Spleen (tissue), 11 donors: ENCODE measurements at regions not wholly inside any gene's neighbourhood (a gene's known extent, or its start where the extent isn't known, plus 50 kb on each side); places are given as distances from the start of the nearest gene placed in this dataset.

Source experiments
- DNase-seq: peaks from one replicate; pipeline ENCODE4 v3.0.0-alpha.2; 2020
- H3K27ac ChIP-seq, 8 donors: fragments of 200-600 bp; sonication (generic) in 7 of 8; 1 replicate in 4 of 8; 2 replicates in 4 of 8; pipeline versions ENCODE4 v1.5.0 to v1.8.0; 2016 to 2021; ENCODE audit warnings: inconsistent platforms in 4 of 8, mild to moderate bottlenecking in 4 of 8, moderate library complexity in 1 of 8
- H3K27me3 ChIP-seq, 7 donors: fragments of 200-600 bp; sonication (generic) in 6 of 7; replicated peaks in 1 of 7; 1 replicate in 4 of 7; 2 replicates in 3 of 7; pipeline versions ENCODE4 v1.5.0 to v1.8.0; 2016 to 2021; ENCODE audit warnings: inconsistent platforms in 3 of 7, mild to moderate bottlenecking in 1 of 7
- H3K36me3 ChIP-seq, 6 donors: fragments of 200-600 bp; sonication (generic) in 5 of 6; 1 replicate in 4 of 6; 2 replicates in 2 of 6; pipeline versions ENCODE4 v1.5.0 to v1.8.0; 2016 to 2021; ENCODE audit warnings: inconsistent platforms in 2 of 6
- H3K4me1 ChIP-seq, 6 donors: fragments of 200-600 bp; sonication (generic) in 5 of 6; 1 replicate in 3 of 6; 2 replicates in 3 of 6; pipeline versions ENCODE4 v1.5.0 to v1.8.0; 2016 to 2021; ENCODE audit warnings: inconsistent platforms in 3 of 6
- H3K4me3 ChIP-seq, 8 donors: fragments of 200-600 bp; sonication (generic) in 7 of 8; 1 replicate in 4 of 8; 2 replicates in 4 of 8; pipeline versions ENCODE4 v1.5.0 to v1.8.0; 2016 to 2021; ENCODE audit warnings: inconsistent platforms in 4 of 8, mild to moderate bottlenecking in 4 of 8, moderate library complexity in 2 of 8
- H3K9me3 ChIP-seq, 8 donors: fragments of 200-600 bp; sonication (generic) in 7 of 8; 1 replicate in 4 of 8; 2 replicates in 4 of 8; pipeline versions ENCODE4 v1.5.0 to v1.8.0; 2016 to 2021; ENCODE audit warnings: inconsistent platforms in 4 of 8
- POLR2A ChIP-seq, 3 donors: fragments of 450-650 bp; IDR thresholded peaks; one replicate each; pipeline ENCODE4 v1.5.1; 2017; ENCODE audit warnings: antibody characterized with exemption in 3 of 3, mild to moderate bottlenecking in 1 of 3
- POLR2AphosphoS5 ChIP-seq, 3 donors: sonication (generic); formaldehyde crosslinking; IDR thresholded peaks; one replicate each; pipeline ENCODE4 v1.5.1; 2017; ENCODE audit warnings: antibody characterized with exemption in 3 of 3
- WGBS, 5 donors: extraction: QIAGEN DNeasy Blood & Tissue Kit in 3 of 5; methylation state at CpG; one replicate each; pipeline versions ENCODE4 v1.1.5 to v1.1.7; 2013 to 2018; 5-methylcytosine and 5-hydroxymethylcytosine counted together
- intact Hi-C: fragments of 100-400 bp; cut with DNase I; formaldehyde crosslinking; loops from one replicate; pipeline ENCODE4 v1.15.0; 2023; ENCODE audit warnings: low total_unique reads
- TF ChIP-seq, protein P1 (sequence below), 11 experiments: fragments of 200-600 bp in 7 of 11; fragments of 450-650 bp in 4 of 11; sonication (generic) in 4 of 11; IDR thresholded peaks in 8 of 11; conservative IDR thresholded peaks in 3 of 11; 1 replicate in 7 of 11; 2 replicates in 4 of 11; pipeline versions ENCODE4 v1.4.0 to v1.8.0; 2016 to 2021; ENCODE audit warnings: antibody characterized with exemption in 11 of 11, inconsistent platforms in 4 of 11, mild to moderate bottlenecking in 1 of 11
- donor health status: healthy with polysubstance abuse.
- donor health status: DM: no; HTN: no; CAD: no; lungs with moderate emphysema.
- donor health status: DM: no; HTN: no; CAD: no.
- donor health status: Bipolar disorder and iron deficiency.
- donor health status: healthy.
- donor health status: DM: no; HTN: no; CAD: no.
- donor health status: DM: yes; HTN: yes; CAD: no.

GRCh38 chr11:100560606-100561005, 126.5 kb upstream of the ARHGAP42 start:
- intact Hi-C loops: no loop called here
- Histone ChIP-seq H3K27me3 (no peaks in the 10 kb centered on the region), H3K36me3 (no peaks in the 10 kb centered on the region), H3K9me3 (no peaks in the 10 kb centered on the region), H3K4me1 (peaks cover 0 to 2% (median 0%) of the 10 kb centered on the region in 6 donors), H3K27ac (peak overlapping the region in 1 of 8 donors; percentile 27), H3K4me3 (no peak overlapping the region)
- TF ChIP-seq POLR2AphosphoS5 (IDR thresholded peaks at IDR 0.05) (no peak), POLR2A (IDR thresholded peaks at IDR 0.05) (no peak)
- TF ChIP-seq, protein P1, sequence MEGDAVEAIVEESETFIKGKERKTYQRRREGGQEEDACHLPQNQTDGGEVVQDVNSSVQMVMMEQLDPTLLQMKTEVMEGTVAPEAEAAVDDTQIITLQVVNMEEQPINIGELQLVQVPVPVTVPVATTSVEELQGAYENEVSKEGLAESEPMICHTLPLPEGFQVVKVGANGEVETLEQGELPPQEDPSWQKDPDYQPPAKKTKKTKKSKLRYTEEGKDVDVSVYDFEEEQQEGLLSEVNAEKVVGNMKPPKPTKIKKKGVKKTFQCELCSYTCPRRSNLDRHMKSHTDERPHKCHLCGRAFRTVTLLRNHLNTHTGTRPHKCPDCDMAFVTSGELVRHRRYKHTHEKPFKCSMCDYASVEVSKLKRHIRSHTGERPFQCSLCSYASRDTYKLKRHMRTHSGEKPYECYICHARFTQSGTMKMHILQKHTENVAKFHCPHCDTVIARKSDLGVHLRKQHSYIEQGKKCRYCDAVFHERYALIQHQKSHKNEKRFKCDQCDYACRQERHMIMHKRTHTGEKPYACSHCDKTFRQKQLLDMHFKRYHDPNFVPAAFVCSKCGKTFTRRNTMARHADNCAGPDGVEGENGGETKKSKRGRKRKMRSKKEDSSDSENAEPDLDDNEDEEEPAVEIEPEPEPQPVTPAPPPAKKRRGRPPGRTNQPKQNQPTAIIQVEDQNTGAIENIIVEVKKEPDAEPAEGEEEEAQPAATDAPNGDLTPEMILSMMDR (IDR thresholded peaks at IDR 0.05 in 8 of 11, conservative IDR thresholded peaks at IDR 0.05 in 3 of 11): no peak
- DNase-seq: no peak
- 77 to 89% (median 86%) methylated on average over 3 of the region's 3 CpGs for WGBS, 5 donors

DNA sequence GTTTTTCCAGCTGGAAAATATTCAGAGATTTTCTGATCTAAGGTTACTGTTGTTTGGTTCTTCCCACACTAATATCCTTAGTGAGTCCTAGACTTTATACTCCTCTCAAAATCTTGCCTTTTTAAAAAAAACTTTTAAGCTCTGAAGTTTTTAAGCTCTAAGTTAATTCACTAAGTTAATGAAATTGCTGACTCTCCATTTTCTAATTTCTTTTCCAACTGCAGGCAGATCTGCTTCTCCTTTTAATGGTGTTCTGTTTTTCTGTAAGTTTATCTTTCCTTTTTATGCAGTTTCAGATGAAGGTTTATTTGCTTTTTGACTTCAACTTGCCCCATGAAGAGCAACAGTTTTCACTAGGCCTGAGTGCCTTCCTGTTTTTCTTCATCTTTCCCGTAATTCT, 125.8 kb upstream of the ARHGAP42 start:
- no peak for DNase-seq
- Histone ChIP-seq H3K27me3 (no peaks in the 10 kb centered on the region), H3K9me3 (no peaks in the 10 kb centered on the region), H3K27ac (peak overlapping the region in 2 of 8 donors; percentile 14 to 36), H3K4me1 (peaks cover 0 to 2% (median 0%) of the 10 kb centered on the region in 6 donors), H3K36me3 (no peaks in the 10 kb centered on the region), H3K4me3 (no peak overlapping the region)
- 0 to 48% (median 43%) methylated on average over 1 of the region's 1 CpG for WGBS, 5 donors
- TF ChIP-seq POLR2AphosphoS5 (IDR thresholded peaks at IDR 0.05) (no peak), POLR2A (IDR thresholded peaks at IDR 0.05) (no peak)
- TF ChIP-seq, protein P1 (IDR thresholded peaks at IDR 0.05 in 8 of 11, conservative IDR thresholded peaks at IDR 0.05 in 3 of 11): no peak
- intact Hi-C loops: no loop called here

GRCh38 chr11:100562128-100562527, 125.0 kb upstream of the ARHGAP42 start:
- WGBS, 5 donors: 54 to 76% (median 60%) methylated on average over 2 of the region's 2 CpGs
- H3K36me3 ChIP-seq: no peaks in the 10 kb centered on the region
- no peak for TF ChIP-seq POLR2A (IDR thresholded peaks at IDR 0.05)
- TF ChIP-seq POLR2AphosphoS5 (IDR thresholded peaks at IDR 0.05): no peak
- TF ChIP-seq, protein P1 (IDR thresholded peaks at IDR 0.05 in 8 of 11, conservative IDR thresholded peaks at IDR 0.05 in 3 of 11): no peak
- no peaks in the 10 kb centered on the region for H3K9me3 ChIP-seq
- H3K27me3 ChIP-seq: no peaks in the 10 kb centered on the region
- no peaks in the 10 kb centered on the region for H3K4me1 ChIP-seq
- no peak overlapping the region for H3K27ac ChIP-seq
- intact Hi-C loops: no loop called here
- no peak for DNase-seq
- H3K4me3 ChIP-seq: no peak overlapping the region

DNA sequence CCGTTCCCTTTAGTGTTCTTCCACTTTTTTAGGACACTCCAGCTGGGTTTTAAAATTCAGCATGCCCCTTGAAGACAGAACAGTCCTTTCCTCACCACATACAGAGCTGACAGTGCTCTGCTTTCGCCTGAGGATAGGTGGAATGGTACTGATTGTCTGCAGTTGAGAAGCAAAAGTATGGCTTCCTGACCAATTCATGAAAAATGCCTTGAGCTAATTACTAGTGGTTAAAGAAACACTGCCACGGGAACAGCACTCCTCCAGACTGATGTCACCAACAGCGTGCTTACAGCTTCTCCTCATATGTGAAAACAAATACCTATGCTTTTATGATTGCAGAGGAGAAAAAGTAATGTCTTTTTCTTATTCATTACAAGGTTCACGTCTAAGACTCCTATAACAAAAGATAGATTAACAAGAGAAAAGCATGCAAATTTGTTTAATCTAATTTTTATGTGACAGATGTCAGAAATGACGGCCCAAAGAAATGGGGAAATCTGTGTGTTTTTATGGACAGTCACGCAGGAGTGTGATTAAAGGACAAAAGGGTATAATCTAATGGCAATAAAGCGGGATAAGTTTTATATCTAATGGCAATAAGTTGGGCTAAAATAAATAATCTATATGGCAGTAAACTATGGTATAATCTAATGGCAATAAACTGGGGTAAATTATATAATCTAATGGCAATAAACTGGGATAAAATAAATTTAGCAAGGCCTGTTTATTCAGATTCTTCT, 123.4 kb upstream of the ARHGAP42 start:
- H3K36me3 ChIP-seq: no peaks in the 10 kb centered on the region
- H3K27me3 ChIP-seq: no peaks in the 10 kb centered on the region
- WGBS, 5 donors: 80 to 88% (median 85%) methylated on average over 8 of the region's 8 CpGs
- no peak overlapping the region for H3K27ac ChIP-seq
- H3K4me3 ChIP-seq: no peak overlapping the region
- no peak for DNase-seq
- TF ChIP-seq POLR2A (IDR thresholded peaks at IDR 0.05) (no peak), POLR2AphosphoS5 (IDR thresholded peaks at IDR 0.05) (no peak)
- TF ChIP-seq, protein P1 (IDR thresholded peaks at IDR 0.05 in 8 of 11, conservative IDR thresholded peaks at IDR 0.05 in 3 of 11): no peak
- intact Hi-C loops: no loop called here
- no peaks in the 10 kb centered on the region for H3K4me1 ChIP-seq
- H3K9me3 ChIP-seq: no peaks in the 10 kb centered on the region
